HCT116 (cell line): ENCODE measurements at regions not wholly inside any gene's neighbourhood (a gene's known extent, or its start where the extent isn't known, plus 50 kb on each side); places are given as distances from the start of the nearest gene placed in this dataset.

Experiments
- ATAC-seq: fragments of 200-7000 bp; cut with Tn5 transposase; 2 replicates; pipeline ENCODE4 v1.9.1; 2020; ENCODE audit warnings: mild to moderate bottlenecking, moderate library complexity
- BruUV-seq: library from RNA; stranded (reverse); fragments of 400-500 nt; replicated peaks from 2 replicates; lab custom pipeline; 2021; lab: Mats Ljungman, UMichigan
- CTCF ChIA-PET: fragments of 300-600 bp; sonication (Branson Sonifier 250); formaldehyde crosslinking; loops from one replicate; lab custom pipeline; 2021; ENCODE audit warnings: antibody characterized with exemption; lab: Charles Lee
- POLR2A ChIA-PET: fragments of 300-600, 350-600 bp; sonication (Branson Sonifier 250); formaldehyde crosslinking; loops from one replicate; lab custom pipeline; 2021; ENCODE audit warnings: antibody characterized with exemption; lab: Charles Lee
- RAD21 ChIA-PET, 2 experiments: fragments of 300-600 bp; sonication (Branson Sonifier 250); formaldehyde crosslinking; loops; one replicate each; lab custom pipeline; 2023; ENCODE audit warnings: low total read pairs in 2 of 2; ENCODE audit not compliant: uncharacterized antibody in 2 of 2, unreplicated experiment in 2 of 2, low non-redundant PET in 1 of 2; lab: Charles Lee
- DNase-seq: peaks from one replicate; pipeline ENCODE4 v3.0.0-alpha.2; 2010; ENCODE audit warnings: low read depth, low spot score
- H2AFZ ChIP-seq: fragments of 200-600 bp; shearing (Covaris generic), sonication (generic); 2 replicates; pipeline ENCODE4 v1.6.1; 2017; ENCODE audit warnings: low read depth, mixed run types, mixed read lengths, antibody characterized with exemption, low read length; ENCODE audit not compliant: poor library complexity, severe bottlenecking
- H3K27ac ChIP-seq: 2 replicates; pipeline ENCODE4 v1.5.1; 2012; ENCODE audit warnings: low read depth, low read length
- H3K27me3 ChIP-seq: fragments of 200-600 bp; sonication (generic); 2 replicates; pipeline ENCODE4 v1.6.1; 2016; ENCODE audit warnings: mixed run types, low read length, mixed read lengths; ENCODE audit not compliant: insufficient read depth
- H3K36me3 ChIP-seq, 2 experiments: fragments of 200-500 bp in 1 of 2; fragments of 200-600 bp in 1 of 2; sonication (Bioruptor generic) in 1 of 2; sonication (generic) in 1 of 2; 2 replicates each; pipeline versions ENCODE4 v1.5.1 to v1.6.1; 2014 to 2016; ENCODE audit warnings: low read length in 2 of 2, inconsistent platforms in 1 of 2, mixed read lengths in 1 of 2, mixed run types in 1 of 2; ENCODE audit not compliant: insufficient read depth in 2 of 2, control insufficient read depth in 1 of 2
- H3K4me1 ChIP-seq, 2 experiments: fragments of 200-600 bp in 1 of 2; sonication (generic) in 1 of 2; 2 replicates each; pipeline versions ENCODE4 v1.5.1 to v1.6.1; 2012 to 2017; ENCODE audit warnings: low read length in 2 of 2, inconsistent platforms in 1 of 2, mild to moderate bottlenecking in 1 of 2, mixed read lengths in 1 of 2, mixed run types in 1 of 2, moderate library complexity in 1 of 2; ENCODE audit not compliant: insufficient read depth in 2 of 2, control insufficient read depth in 1 of 2
- H3K4me2 ChIP-seq: fragments of 200-600 bp; sonication (generic); 2 replicates; pipeline ENCODE4 v1.6.1; 2017; ENCODE audit warnings: mixed run types, low read length, mixed read lengths
- H3K4me3 ChIP-seq, 2 experiments: fragments of 200-600 bp in 1 of 2; sonication (generic) in 1 of 2; replicated peaks in 1 of 2; 2 replicates each; pipeline ENCODE4 v1.5.1; 2011 to 2016; ENCODE audit warnings: low read length in 2 of 2, control low read depth in 1 of 2, low read depth in 1 of 2, mild to moderate bottlenecking in 1 of 2, mixed read lengths in 1 of 2, mixed run types in 1 of 2
- H3K79me2 ChIP-seq: fragments of 200-600 bp; sonication (generic); 2 replicates; pipeline ENCODE4 v1.6.1; 2017; ENCODE audit warnings: mild to moderate bottlenecking, mixed run types, low read length, moderate library complexity, mixed read lengths; ENCODE audit not compliant: insufficient read depth
- H3K9ac ChIP-seq: fragments of 200-600 bp; sonication (generic); 2 replicates; pipeline ENCODE4 v1.6.1; 2016; ENCODE audit warnings: low read length, mixed read lengths
- H3K9me2 ChIP-seq: fragments of 200-600 bp; sonication (generic), shearing (Covaris generic); 2 replicates; pipeline ENCODE4 v1.6.1; 2017; ENCODE audit warnings: mixed run types, mild to moderate bottlenecking, moderate library complexity; ENCODE audit not compliant: insufficient read depth
- H3K9me3 ChIP-seq, 2 experiments: fragments of 200-500 bp in 1 of 2; fragments of 200-600 bp in 1 of 2; sonication (Bioruptor generic) in 1 of 2; sonication (generic) in 1 of 2; 2 replicates each; pipeline ENCODE4 v1.6.1; 2014 to 2017; ENCODE audit warnings: low read length in 2 of 2, mixed read lengths in 2 of 2, inconsistent platforms in 1 of 2, low read depth in 1 of 2, mild to moderate bottlenecking in 1 of 2, mixed run types in 1 of 2, moderate library complexity in 1 of 2; ENCODE audit not compliant: control insufficient read depth in 1 of 2, insufficient read depth in 1 of 2
- H4K20me1 ChIP-seq: fragments of 200-600 bp; sonication (generic), shearing (Covaris generic); 2 replicates; pipeline ENCODE4 v1.6.1; 2017; ENCODE audit warnings: mixed run types, mild to moderate bottlenecking, moderate library complexity; ENCODE audit not compliant: insufficient read depth
- CBX3 ChIP-seq: IDR thresholded peaks from 2 replicates; pipeline ENCODE4 v1.6.1; 2012; ENCODE audit warnings: low read depth
- EGR1 ChIP-seq: IDR thresholded peaks from 2 replicates; pipeline ENCODE4 v1.6.1; 2012; ENCODE audit warnings: low read depth
- ELF1 ChIP-seq: IDR thresholded peaks from 2 replicates; pipeline ENCODE4 v1.6.1; 2012; ENCODE audit warnings: low read depth, borderline replicate concordance
- POLR2AphosphoS5 ChIP-seq: IDR thresholded peaks from 2 replicates; pipeline ENCODE4 v1.6.1; 2011; ENCODE audit warnings: mild to moderate bottlenecking, low read depth, low read length, moderate library complexity
- RAD21 ChIP-seq: IDR thresholded peaks from 2 replicates; pipeline ENCODE4 v1.6.1; 2012; ENCODE audit warnings: low read depth, mild to moderate bottlenecking
- SIN3A ChIP-seq: IDR thresholded peaks from 2 replicates; pipeline ENCODE4 v1.6.1; 2012; ENCODE audit warnings: low read depth
- SP1 ChIP-seq: IDR thresholded peaks from 2 replicates; pipeline ENCODE4 v1.6.1; 2012; ENCODE audit warnings: low read depth
- SRF ChIP-seq: IDR thresholded peaks from 2 replicates; pipeline ENCODE4 v1.6.1; 2012; ENCODE audit warnings: low read depth
- TCF7L2 ChIP-seq: IDR thresholded peaks from 2 replicates; pipeline ENCODE4 v1.7.0; 2011; ENCODE audit warnings: borderline replicate concordance, inconsistent platforms; ENCODE audit not compliant: insufficient read depth, insufficient read length; ENCODE audit errors: extremely low read depth
- ZFX ChIP-seq: fragments of 450-650 bp; IDR thresholded peaks from 2 replicates; pipeline ENCODE4 v1.6.1; 2017
- intact Hi-C: fragments of 100-400 bp; cut with micrococcal nuclease; formaldehyde crosslinking; loops from 2 replicates; pipeline ENCODE4 v1.10.0; 2022
- TF ChIP-seq, protein P1 (sequence below), 3 experiments: fragments of 200-600 bp in 1 of 3; sonication (generic) in 1 of 3; IDR thresholded peaks in 2 of 3; conservative IDR thresholded peaks in 1 of 3; 2 replicates each; pipeline ENCODE4 v1.5.1; 2012 to 2017; ENCODE audit warnings: low read depth in 2 of 3, low read length in 2 of 3, antibody characterized with exemption in 1 of 3, borderline replicate concordance in 1 of 3, control low read depth in 1 of 3, mild to moderate bottlenecking in 1 of 3, mixed read lengths in 1 of 3, mixed run types in 1 of 3, moderate library complexity in 1 of 3; ENCODE audit not compliant: insufficient read depth in 1 of 3

GRCh38 chr3:178382449-178383061 is 153.7 kb upstream of the KCNMB2 start:
- intact Hi-C loops = no loop called here
- POLR2A ChIA-PET = no interaction called here
- H3K4me1 ChIP-seq = no peaks in the 10 kb centered on the region
- H3K9me3 ChIP-seq = no peaks in the 10 kb centered on the region
- no peaks in the 10 kb centered on the region for H4K20me1 ChIP-seq
- H2AFZ ChIP-seq = no peak overlapping the region
- no peaks in the 10 kb centered on the region for H3K79me2 ChIP-seq
- H3K9me2 ChIP-seq = no peaks in the 10 kb centered on the region
- ATAC-seq = no peak
- H3K27me3 ChIP-seq = no peaks in the 10 kb centered on the region
- RAD21 ChIA-PET = no interaction called here
- H3K27ac ChIP-seq = no peak overlapping the region
- TF ChIP-seq TCF7L2 = no peak
- TF ChIP-seq ELF1 = no peak
- TF ChIP-seq SRF = no peak
- no peak for TF ChIP-seq RAD21
- no peak for TF ChIP-seq SIN3A
- TF ChIP-seq, protein P1, sequence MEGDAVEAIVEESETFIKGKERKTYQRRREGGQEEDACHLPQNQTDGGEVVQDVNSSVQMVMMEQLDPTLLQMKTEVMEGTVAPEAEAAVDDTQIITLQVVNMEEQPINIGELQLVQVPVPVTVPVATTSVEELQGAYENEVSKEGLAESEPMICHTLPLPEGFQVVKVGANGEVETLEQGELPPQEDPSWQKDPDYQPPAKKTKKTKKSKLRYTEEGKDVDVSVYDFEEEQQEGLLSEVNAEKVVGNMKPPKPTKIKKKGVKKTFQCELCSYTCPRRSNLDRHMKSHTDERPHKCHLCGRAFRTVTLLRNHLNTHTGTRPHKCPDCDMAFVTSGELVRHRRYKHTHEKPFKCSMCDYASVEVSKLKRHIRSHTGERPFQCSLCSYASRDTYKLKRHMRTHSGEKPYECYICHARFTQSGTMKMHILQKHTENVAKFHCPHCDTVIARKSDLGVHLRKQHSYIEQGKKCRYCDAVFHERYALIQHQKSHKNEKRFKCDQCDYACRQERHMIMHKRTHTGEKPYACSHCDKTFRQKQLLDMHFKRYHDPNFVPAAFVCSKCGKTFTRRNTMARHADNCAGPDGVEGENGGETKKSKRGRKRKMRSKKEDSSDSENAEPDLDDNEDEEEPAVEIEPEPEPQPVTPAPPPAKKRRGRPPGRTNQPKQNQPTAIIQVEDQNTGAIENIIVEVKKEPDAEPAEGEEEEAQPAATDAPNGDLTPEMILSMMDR (IDR thresholded peaks at IDR 0.05 in 2 of 3, conservative IDR thresholded peaks at IDR 0.05 in 1 of 3; ENCODE audit: borderline replicate concordance in 1 of 3, insufficient read depth in 1 of 3, low read depth in 2 of 3, low read length in 2 of 3) = no peak
- TF ChIP-seq ZFX = no peak
- TF ChIP-seq EGR1 = no peak
- no peak for TF ChIP-seq CBX3
- TF ChIP-seq POLR2AphosphoS5 = no peak
- TF ChIP-seq SP1 = no peak
- no peak overlapping the region for H3K4me2 ChIP-seq
- H3K36me3 ChIP-seq = no peaks in the 10 kb centered on the region
- CTCF ChIA-PET = no interaction called here
- H3K4me3 ChIP-seq = no peak overlapping the region
- DNase-seq = no peak
- no TSS peak for BruUV-seq
- no peak overlapping the region for H3K9ac ChIP-seq
